PC-3 (cell line): ENCODE measurements at regions not wholly inside any gene's neighbourhood (a gene's known extent, or its start where the extent isn't known, plus 50 kb on each side); places are given as distances from the start of the nearest gene placed in this dataset.

Experiments
- ATAC-seq: fragments of 200-7000 bp; cut with Tn5 transposase; 2 replicates; pipeline ENCODE4 v1.9.1; 2020; ENCODE audit warnings: mild to moderate bottlenecking, moderate library complexity
- BruUV-seq: library from RNA; stranded (reverse); fragments of 400-500 nt; replicated peaks from 2 replicates; lab custom pipeline; 2021; lab: Mats Ljungman, UMichigan
- CTCF ChIA-PET: fragments of 300-600 bp; sonication (Branson Sonifier 250); formaldehyde crosslinking; loops from one replicate; lab custom pipeline; 2022; ENCODE audit warnings: antibody characterized with exemption; lab: Charles Lee
- POLR2A ChIA-PET: fragments of 300-600 bp; sonication (Branson Sonifier 250); formaldehyde crosslinking; loops from one replicate; lab custom pipeline; 2022; ENCODE audit warnings: antibody characterized with exemption; ENCODE audit not compliant: unreplicated experiment; lab: Charles Lee
- DNase-seq: peaks from one replicate; pipeline ENCODE4 v3.0.0-alpha.2; 2015
- H2AFZ ChIP-seq: fragments of 300-600 bp; sonication (generic); 2 replicates; pipeline ENCODE4 v1.6.0; 2016; ENCODE audit warnings: antibody characterized with exemption, low read length
- H3F3A ChIP-seq: fragments of 300-600 bp; sonication (generic); one replicate; pipeline ENCODE4 v1.6.0; 2017; ENCODE audit warnings: antibody characterized with exemption, low read length, control low read depth, mild to moderate bottlenecking; ENCODE audit not compliant: unreplicated experiment
- H3K27ac ChIP-seq: fragments of 300-600 bp; sonication (generic); 2 replicates; pipeline ENCODE4 v1.5.1; 2016; ENCODE audit warnings: mild to moderate bottlenecking, low read length
- H3K27me3 ChIP-seq: fragments of 300-600 bp; sonication (generic); 2 replicates; pipeline ENCODE4 v1.6.1; 2016; ENCODE audit warnings: low read length, mixed read lengths
- H3K36me3 ChIP-seq: fragments of 300-600 bp; sonication (generic); 2 replicates; pipeline ENCODE4 v1.6.1; 2016; ENCODE audit warnings: low read depth, mixed run types, low read length, mixed read lengths
- H3K4me1 ChIP-seq: fragments of 300-600 bp; sonication (generic); 2 replicates; pipeline ENCODE4 v1.5.1; 2016; ENCODE audit warnings: low read length; ENCODE audit not compliant: insufficient read depth
- H3K4me2 ChIP-seq: fragments of 300-600 bp; sonication (generic); 2 replicates; pipeline ENCODE4 v1.6.0; 2016; ENCODE audit warnings: low read length
- H3K4me3 ChIP-seq: fragments of 300-600 bp; sonication (generic); 2 replicates; pipeline ENCODE4 v1.5.1; 2016; ENCODE audit warnings: mild to moderate bottlenecking, low read length, mixed read lengths
- H3K79me2 ChIP-seq: fragments of 300-600 bp; sonication (generic); 2 replicates; pipeline ENCODE4 v1.6.1; 2017; ENCODE audit warnings: low read length, mixed read lengths
- H3K9ac ChIP-seq: fragments of 300-600 bp; sonication (generic); 2 replicates; pipeline ENCODE4 v1.6.0; 2016; ENCODE audit warnings: mild to moderate bottlenecking, low read length
- H3K9me2 ChIP-seq: fragments of 300-600 bp; sonication (generic); replicated peaks from 2 replicates; pipeline ENCODE4 v1.6.1; 2016; ENCODE audit warnings: mixed run types, low read length, mixed read lengths
- H3K9me3 ChIP-seq: fragments of 300-600 bp; sonication (generic); 2 replicates; pipeline ENCODE4 v1.6.1; 2016; ENCODE audit warnings: low read length, mixed read lengths
- H4K20me1 ChIP-seq: fragments of 300-600 bp; sonication (generic); 2 replicates; pipeline ENCODE4 v1.6.1; 2016; ENCODE audit warnings: low read length, mixed read lengths
- EZH2 ChIP-seq: fragments of 300-600 bp; sonication (generic); IDR thresholded peaks from one replicate; pipeline ENCODE4 v1.6.1; 2017; ENCODE audit warnings: antibody characterized with exemption, mild to moderate bottlenecking, low read length; ENCODE audit not compliant: unreplicated experiment
- EZH2phosphoT487 ChIP-seq: fragments of 300-600 bp; sonication (generic); IDR thresholded peaks from 2 replicates; pipeline ENCODE4 v1.6.1; 2018; ENCODE audit warnings: mild to moderate bottlenecking, antibody characterized with exemption, low read length, borderline replicate concordance
- intact Hi-C: fragments of 100-400 bp; cut with micrococcal nuclease; formaldehyde crosslinking; loops from 2 replicates; pipeline ENCODE4 v1.9.0; 2023
- TF ChIP-seq, protein P1 (sequence below): fragments of 300-600 bp; sonication (generic); conservative IDR thresholded peaks from 2 replicates; pipeline ENCODE4 v1.5.1; 2017; ENCODE audit warnings: antibody characterized with exemption, low read depth, mild to moderate bottlenecking, low read length

DNA sequence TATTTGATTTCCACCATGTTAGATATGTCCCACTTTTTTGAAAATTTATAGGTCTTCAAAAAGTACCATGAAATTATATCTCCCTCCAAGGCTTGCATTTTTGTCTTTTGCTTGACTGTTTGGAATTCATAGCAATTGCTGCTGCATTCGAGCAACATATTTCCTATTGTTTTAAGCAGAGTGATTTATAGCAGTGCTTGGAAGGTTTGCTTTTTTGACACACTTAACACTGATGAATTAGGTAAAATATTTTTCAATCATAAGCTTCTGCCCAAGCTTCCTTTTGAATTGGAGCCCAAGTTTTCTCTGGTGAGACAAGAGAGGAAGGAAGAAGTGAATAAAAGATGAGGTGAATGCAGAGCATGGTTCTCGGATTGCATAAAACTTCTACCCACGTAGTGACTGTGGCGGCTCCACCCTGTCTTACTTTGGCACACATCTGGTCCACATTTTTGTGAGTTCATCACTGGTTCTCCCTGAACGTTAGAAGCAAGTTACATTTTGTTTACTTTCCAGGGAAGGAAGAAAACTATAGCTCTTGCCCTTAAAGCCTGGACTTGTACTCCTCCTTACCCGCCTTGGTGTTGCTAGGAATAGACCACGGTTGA is 667.0 kb downstream of the TSN start:
- Histone ChIP-seq H3K9me3 (no peaks in the 10 kb centered on the region), H3K4me3 (no peak overlapping the region), H3K27ac (no peak overlapping the region), H3K27me3 (no peaks in the 10 kb centered on the region), H3F3A (no peaks in the 10 kb centered on the region), H4K20me1 (no peaks in the 10 kb centered on the region), H3K9me2 (no peaks in the 10 kb centered on the region), H3K9ac (no peak overlapping the region), H3K36me3 (no peaks in the 10 kb centered on the region), H3K4me1 (peaks cover 6% of the 10 kb centered on the region; the same call in 1 of the 2 replicates), H2AFZ (no peak overlapping the region), H3K79me2 (no peaks in the 10 kb centered on the region), H3K4me2 (no peak overlapping the region)
- DNase-seq (no peak), ATAC-seq (no peak)
- ChIA-PET CTCF (no interaction called here), POLR2A (no interaction called here)
- no peak for TF ChIP-seq EZH2phosphoT487
- TF ChIP-seq, protein P1, sequence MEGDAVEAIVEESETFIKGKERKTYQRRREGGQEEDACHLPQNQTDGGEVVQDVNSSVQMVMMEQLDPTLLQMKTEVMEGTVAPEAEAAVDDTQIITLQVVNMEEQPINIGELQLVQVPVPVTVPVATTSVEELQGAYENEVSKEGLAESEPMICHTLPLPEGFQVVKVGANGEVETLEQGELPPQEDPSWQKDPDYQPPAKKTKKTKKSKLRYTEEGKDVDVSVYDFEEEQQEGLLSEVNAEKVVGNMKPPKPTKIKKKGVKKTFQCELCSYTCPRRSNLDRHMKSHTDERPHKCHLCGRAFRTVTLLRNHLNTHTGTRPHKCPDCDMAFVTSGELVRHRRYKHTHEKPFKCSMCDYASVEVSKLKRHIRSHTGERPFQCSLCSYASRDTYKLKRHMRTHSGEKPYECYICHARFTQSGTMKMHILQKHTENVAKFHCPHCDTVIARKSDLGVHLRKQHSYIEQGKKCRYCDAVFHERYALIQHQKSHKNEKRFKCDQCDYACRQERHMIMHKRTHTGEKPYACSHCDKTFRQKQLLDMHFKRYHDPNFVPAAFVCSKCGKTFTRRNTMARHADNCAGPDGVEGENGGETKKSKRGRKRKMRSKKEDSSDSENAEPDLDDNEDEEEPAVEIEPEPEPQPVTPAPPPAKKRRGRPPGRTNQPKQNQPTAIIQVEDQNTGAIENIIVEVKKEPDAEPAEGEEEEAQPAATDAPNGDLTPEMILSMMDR = no peak
- no peak for TF ChIP-seq EZH2
- intact Hi-C loops = no loop called here
- BruUV-seq = no TSS peak

DNA sequence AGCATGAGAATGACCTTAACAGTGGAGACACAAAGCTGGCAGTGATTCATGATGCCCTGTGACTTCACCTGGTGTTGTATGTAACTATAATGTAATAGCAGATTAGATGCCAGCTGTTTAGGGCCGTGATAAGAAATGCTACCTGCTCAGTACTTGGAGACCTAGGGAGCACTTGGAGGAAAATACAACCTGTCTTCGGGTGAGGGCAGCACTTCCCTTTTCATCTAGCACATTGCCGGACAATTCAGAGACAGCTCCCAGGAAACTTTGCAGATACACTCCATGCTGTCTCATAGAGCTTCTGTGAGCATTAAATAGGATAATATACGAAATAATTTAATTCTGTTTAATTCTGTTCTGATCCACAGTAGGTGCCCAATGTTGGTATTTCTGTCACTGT is 668.5 kb downstream of the TSN start:
- no peaks in the 10 kb centered on the region for H3K36me3 ChIP-seq
- peak; percentile 7 for DNase-seq
- no peaks in the 10 kb centered on the region for H3K27me3 ChIP-seq
- H3K79me2 ChIP-seq = no peaks in the 10 kb centered on the region
- ATAC-seq = peak; percentile 49; the same call in 1 of the 2 replicates
- POLR2A ChIA-PET = no interaction called here
- H4K20me1 ChIP-seq = no peaks in the 10 kb centered on the region
- H3K4me1 ChIP-seq = peaks cover 6% of the 10 kb centered on the region; the same call in 1 of the 2 replicates
- CTCF ChIA-PET = interaction anchor here (1.1 kb wide), 1 partner anchor 325 kb away, joined by 3 read pairs; no protein-coding TSS in a partner anchor
- H3F3A ChIP-seq = no peaks in the 10 kb centered on the region
- TF ChIP-seq EZH2phosphoT487 (no peak), EZH2 (no peak)
- TF ChIP-seq, protein P1 = no peak
- H3K4me3 ChIP-seq = no peak overlapping the region
- BruUV-seq = no TSS peak
- intact Hi-C loops = no loop called here
- H3K9me3 ChIP-seq = no peaks in the 10 kb centered on the region
- H3K4me2 ChIP-seq = no peak overlapping the region
- H2AFZ ChIP-seq = no peak overlapping the region
- no peak overlapping the region for H3K9ac ChIP-seq
- H3K27ac ChIP-seq = no peak overlapping the region
- H3K9me2 ChIP-seq = no peaks in the 10 kb centered on the region

DNA sequence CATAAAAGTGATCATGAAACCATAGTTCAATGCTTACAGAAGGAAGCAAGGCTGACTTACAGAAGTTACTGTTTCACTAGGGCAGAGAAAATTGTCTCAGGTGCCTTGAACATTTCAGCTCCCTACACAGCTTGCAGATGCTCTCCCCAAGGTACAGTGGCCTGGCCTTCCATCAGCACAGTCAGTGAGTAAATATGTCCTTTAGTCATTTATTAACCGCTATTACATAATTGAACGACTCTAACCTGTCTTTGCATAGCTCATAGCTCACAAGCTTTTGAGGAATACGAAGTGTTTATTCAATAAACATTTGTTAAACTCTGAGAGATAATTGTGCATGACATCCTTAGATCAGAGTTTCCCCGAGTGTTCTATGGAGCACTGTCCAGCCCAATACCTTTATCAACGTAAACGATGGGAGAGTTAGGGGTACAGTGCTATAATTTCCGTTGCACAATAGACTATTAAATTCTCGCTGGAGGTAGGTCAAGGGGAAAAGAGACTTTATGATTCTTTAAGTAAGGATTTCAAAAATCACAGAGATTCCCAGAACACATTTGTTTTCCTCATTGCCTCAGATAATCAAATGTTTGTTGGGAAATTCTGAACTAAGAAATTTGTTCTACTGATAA is 677.8 kb downstream of the TSN start:
- no peaks in the 10 kb centered on the region for H3K36me3 ChIP-seq
- ATAC-seq (no peak), DNase-seq (peak; percentile 43)
- TF ChIP-seq, protein P1 = no peak
- TF ChIP-seq EZH2phosphoT487 (no peak), EZH2 (no peak)
- ChIA-PET POLR2A (no interaction called here), CTCF (no interaction called here)
- no peak overlapping the region for H3K27ac ChIP-seq
- H4K20me1 ChIP-seq = no peaks in the 10 kb centered on the region
- H3K4me1 ChIP-seq = no peaks in the 10 kb centered on the region
- no peak overlapping the region for H3K4me3 ChIP-seq
- intact Hi-C loops = no loop called here
- H3K4me2 ChIP-seq = no peak overlapping the region
- H3K9me2 ChIP-seq = no peaks in the 10 kb centered on the region
- H3K79me2 ChIP-seq = no peaks in the 10 kb centered on the region
- BruUV-seq = no TSS peak
- H3K27me3 ChIP-seq = no peaks in the 10 kb centered on the region
- H3F3A ChIP-seq = no peaks in the 10 kb centered on the region
- H3K9me3 ChIP-seq = no peaks in the 10 kb centered on the region
- H3K9ac ChIP-seq = no peak overlapping the region
- no peak overlapping the region for H2AFZ ChIP-seq
